MM.1S (cell line): ENCODE measurements at regions not wholly inside any gene's neighbourhood (a gene's known extent, or its start where the extent isn't known, plus 50 kb on each side); places are given as distances from the start of the nearest gene placed in this dataset.
"Not testable (repeated sequence)": the region's sequence is repeated elsewhere in the genome, so short reads cannot be mapped to it uniquely, and the experiment has no call there.

Experiments
- DNase-seq: peaks from one replicate; pipeline ENCODE4 v3.0.0-alpha.2; 2015
- H2AFZ ChIP-seq: fragments of 300-600 bp; sonication (generic); 2 replicates; pipeline ENCODE4 v1.6.0; 2016; ENCODE audit warnings: antibody characterized with exemption, low read length
- H3F3A ChIP-seq: fragments of 300-600 bp; sonication (generic); 2 replicates; pipeline ENCODE4 v1.6.1; 2016; ENCODE audit warnings: mild to moderate bottlenecking, antibody characterized with exemption, low read length, moderate library complexity, mixed read lengths; ENCODE audit not compliant: insufficient read depth
- H3K27ac ChIP-seq: fragments of 300-600 bp; sonication (generic); 2 replicates; pipeline ENCODE4 v1.5.1; 2016; ENCODE audit warnings: mild to moderate bottlenecking, low read length
- H3K27me3 ChIP-seq: fragments of 300-600 bp; sonication (generic); replicated peaks from 2 replicates; pipeline ENCODE4 v1.6.0; 2016; ENCODE audit warnings: low read length; ENCODE audit not compliant: insufficient read depth
- H3K36me3 ChIP-seq: fragments of 300-600 bp; sonication (generic); replicated peaks from 2 replicates; pipeline ENCODE4 v1.6.1; 2016; ENCODE audit warnings: mild to moderate bottlenecking, low read length, mixed read lengths; ENCODE audit not compliant: insufficient read depth
- H3K4me1 ChIP-seq: fragments of 300-600 bp; sonication (generic); 2 replicates; pipeline ENCODE4 v1.6.1; 2016; ENCODE audit warnings: low read length, mixed read lengths
- H3K4me2 ChIP-seq: fragments of 300-600 bp; sonication (generic); 2 replicates; pipeline ENCODE4 v1.6.0; 2016; ENCODE audit warnings: low read depth, low read length
- H3K4me3 ChIP-seq: fragments of 300-600 bp; sonication (generic); 2 replicates; pipeline ENCODE4 v1.5.1; 2016; ENCODE audit warnings: low read length, mixed read lengths
- H3K79me2 ChIP-seq: fragments of 300-600 bp; sonication (generic); 2 replicates; pipeline ENCODE4 v1.6.1; 2016; ENCODE audit warnings: mixed run types, low read length, mixed read lengths
- H3K9ac ChIP-seq: fragments of 300-600 bp; sonication (generic); 2 replicates; pipeline ENCODE4 v1.6.1; 2016; ENCODE audit warnings: low read length, mixed read lengths
- H3K9me2 ChIP-seq: fragments of 300-600 bp; sonication (generic); replicated peaks from 2 replicates; pipeline ENCODE4 v1.6.1; 2016; ENCODE audit warnings: mild to moderate bottlenecking, low read length, mixed read lengths; ENCODE audit not compliant: insufficient read depth
- H3K9me3 ChIP-seq: fragments of 300-600 bp; sonication (generic); replicated peaks from 2 replicates; pipeline ENCODE4 v1.6.1; 2016; ENCODE audit warnings: mild to moderate bottlenecking, low read length, mixed read lengths; ENCODE audit not compliant: insufficient read depth
- H4K20me1 ChIP-seq: fragments of 300-600 bp; sonication (generic); 2 replicates; pipeline ENCODE4 v1.6.1; 2016; ENCODE audit warnings: mild to moderate bottlenecking, low read length, moderate library complexity, mixed read lengths; ENCODE audit not compliant: insufficient read depth

DNA sequence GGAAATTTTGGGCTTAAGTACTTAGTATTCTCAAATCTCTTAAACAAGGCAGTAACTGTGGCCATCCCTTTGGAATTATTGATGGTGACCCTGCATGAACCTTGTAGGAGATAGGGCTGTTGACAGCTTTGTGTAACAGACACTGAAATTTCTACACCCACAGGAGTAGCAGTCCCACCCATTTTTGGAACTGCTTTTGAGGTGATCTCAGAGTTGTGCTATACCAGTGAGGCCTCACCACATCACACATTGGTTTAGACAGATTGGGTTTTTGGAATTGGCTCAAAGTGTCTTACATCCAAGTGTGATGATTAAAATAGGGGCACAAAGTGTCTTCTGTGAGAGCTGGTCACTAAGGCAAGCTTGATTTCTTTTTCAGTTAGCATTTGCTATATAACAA lies 105.6 kb upstream of the CRYM start:
- not testable (repeated sequence) for H3K9me3 ChIP-seq, H3K27ac ChIP-seq, H2AFZ ChIP-seq, H3K79me2 ChIP-seq, H3K9ac ChIP-seq, DNase-seq, H3K4me2 ChIP-seq, H3K4me1 ChIP-seq, H3K4me3 ChIP-seq, H3F3A ChIP-seq, H3K9me2 ChIP-seq, H4K20me1 ChIP-seq, H3K27me3 ChIP-seq, H3K36me3 ChIP-seq

DNA sequence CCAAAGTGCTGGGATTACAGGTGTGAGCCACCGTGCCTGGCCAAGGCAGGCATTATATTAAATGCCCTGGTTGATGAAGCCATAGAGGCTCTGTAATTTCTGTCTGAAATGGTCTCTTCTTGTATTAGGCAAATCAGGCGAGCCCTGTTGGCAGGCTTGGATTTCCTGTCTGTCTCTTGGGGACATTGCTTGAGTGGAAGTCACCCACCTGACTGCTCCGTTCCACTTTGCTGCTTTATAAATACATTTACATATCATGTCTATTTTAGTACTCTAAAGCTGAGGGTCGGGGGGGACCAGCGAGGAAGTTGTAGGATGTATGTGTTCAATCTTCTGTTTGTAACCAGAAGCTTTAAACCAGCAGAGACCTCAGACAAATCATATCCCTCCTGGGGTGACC lies 101.6 kb upstream of the CRYM start:
- H3K4me3 ChIP-seq, H4K20me1 ChIP-seq, H3K9ac ChIP-seq, H3K4me2 ChIP-seq, H3K4me1 ChIP-seq, DNase-seq, H3K27me3 ChIP-seq, H3F3A ChIP-seq, H3K79me2 ChIP-seq, H2AFZ ChIP-seq, H3K9me3 ChIP-seq, H3K27ac ChIP-seq, H3K36me3 ChIP-seq, H3K9me2 ChIP-seq: not testable (repeated sequence)

DNA sequence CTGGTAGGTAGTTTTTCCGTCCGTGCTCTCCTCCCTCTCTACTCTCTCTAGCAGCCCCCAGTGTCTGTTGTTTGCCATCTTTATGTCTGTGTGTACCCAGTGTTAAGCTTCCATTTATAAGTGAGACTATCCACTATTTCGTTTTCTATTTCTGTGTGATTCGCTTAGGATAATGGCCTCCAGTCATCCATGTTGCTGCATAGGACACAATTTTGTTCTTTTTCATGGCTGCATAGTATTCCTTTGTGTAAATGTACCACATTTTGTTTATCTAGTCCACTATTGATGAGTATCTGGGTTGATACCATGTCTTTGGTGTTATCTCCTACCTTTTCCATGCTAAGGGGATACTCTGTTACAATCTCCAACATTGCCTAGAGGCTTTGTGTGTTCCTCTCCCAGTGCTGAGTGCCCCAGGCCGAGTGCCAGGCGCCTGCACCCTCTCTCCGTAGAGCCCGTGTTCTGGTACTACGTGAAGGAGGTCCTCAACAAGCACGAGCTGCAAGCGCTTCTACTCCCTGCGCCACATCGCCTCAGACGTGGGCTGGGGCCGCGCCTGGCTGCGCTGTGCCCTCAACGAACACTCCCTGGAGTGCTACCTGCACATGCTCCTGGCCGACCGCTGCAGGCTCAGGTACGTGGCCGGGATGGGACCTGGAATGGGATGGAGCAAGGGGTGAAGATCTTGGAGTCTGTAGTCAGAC lies 98.3 kb upstream of the CRYM start:
- H3K79me2 ChIP-seq, H3K36me3 ChIP-seq, H3K4me1 ChIP-seq, DNase-seq, H3F3A ChIP-seq, H4K20me1 ChIP-seq, H2AFZ ChIP-seq, H3K27ac ChIP-seq, H3K27me3 ChIP-seq, H3K9me3 ChIP-seq, H3K4me2 ChIP-seq, H3K9ac ChIP-seq, H3K4me3 ChIP-seq, H3K9me2 ChIP-seq: not testable (repeated sequence)

DNA sequence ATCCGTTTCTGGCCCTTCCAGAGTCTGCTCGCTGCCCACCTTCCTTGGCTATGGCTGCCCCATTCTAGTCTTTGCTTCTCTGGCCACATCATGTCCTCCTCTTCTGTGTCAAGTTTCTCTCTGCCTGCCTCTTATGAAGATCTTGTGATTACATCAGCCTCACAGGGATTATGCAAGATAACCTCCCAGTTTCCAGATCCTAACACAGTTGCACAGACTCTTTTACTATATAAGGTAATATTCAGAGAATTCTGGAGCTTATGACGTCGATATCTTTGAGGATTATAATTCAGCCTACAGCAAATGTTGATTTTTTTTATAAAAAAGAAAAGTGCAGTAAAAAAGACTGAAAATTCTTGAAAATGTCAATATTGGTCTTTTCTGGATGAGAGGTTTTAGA lies 97.2 kb upstream of the CRYM start:
- not testable (repeated sequence) for H3K9ac ChIP-seq, H3K9me2 ChIP-seq, H3K4me3 ChIP-seq, DNase-seq, H3K4me2 ChIP-seq, H3K36me3 ChIP-seq, H3F3A ChIP-seq, H4K20me1 ChIP-seq, H3K4me1 ChIP-seq, H3K79me2 ChIP-seq, H3K9me3 ChIP-seq, H2AFZ ChIP-seq, H3K27ac ChIP-seq, H3K27me3 ChIP-seq

DNA sequence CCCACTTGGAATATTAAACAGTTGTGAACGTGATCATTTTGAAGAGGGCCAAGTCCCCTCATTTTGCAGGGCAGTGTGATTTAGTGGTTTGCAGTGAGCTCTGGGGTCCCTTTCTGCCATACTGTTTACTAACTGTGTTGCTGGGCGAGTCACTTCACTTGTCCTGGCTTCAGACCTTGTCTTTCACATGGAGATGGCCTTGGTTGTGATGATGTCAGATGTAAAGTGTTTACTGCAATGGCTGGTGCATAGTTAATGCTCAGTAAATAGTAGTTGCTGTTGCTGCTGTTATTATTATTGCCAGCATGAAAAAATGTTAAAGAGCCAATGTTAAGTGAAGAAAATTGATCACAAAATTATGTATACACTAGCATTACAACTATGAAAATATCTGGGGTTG lies 95.4 kb upstream of the CRYM start:
- not testable (repeated sequence) for H3K79me2 ChIP-seq, H3K9ac ChIP-seq, H3F3A ChIP-seq, H4K20me1 ChIP-seq, H3K4me2 ChIP-seq, H3K27me3 ChIP-seq, H2AFZ ChIP-seq, H3K9me3 ChIP-seq, DNase-seq, H3K27ac ChIP-seq, H3K36me3 ChIP-seq, H3K4me1 ChIP-seq, H3K9me2 ChIP-seq, H3K4me3 ChIP-seq

DNA sequence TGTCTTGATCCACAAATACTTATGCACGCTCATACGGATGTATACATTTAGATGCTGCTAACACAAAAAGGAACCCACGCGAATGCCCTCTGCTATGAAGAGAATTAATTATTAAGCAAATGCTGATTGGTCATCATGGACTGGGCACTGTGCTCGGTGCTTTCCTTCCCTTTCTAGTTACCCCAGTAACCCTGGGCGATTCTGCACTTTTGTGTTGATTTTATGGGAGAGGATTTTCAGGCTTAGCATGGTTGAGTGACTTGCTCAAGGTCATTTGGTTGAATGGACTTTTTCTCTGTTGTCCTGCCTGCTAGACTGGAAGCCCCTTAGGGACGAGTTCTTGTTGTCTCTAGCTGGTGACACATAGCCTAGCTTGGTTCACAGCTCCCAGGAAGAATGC lies 94.8 kb upstream of the CRYM start:
- H3K4me2 ChIP-seq, H3K27me3 ChIP-seq, H3K9me3 ChIP-seq, H3K79me2 ChIP-seq, H3K36me3 ChIP-seq, H3K4me3 ChIP-seq, H3K27ac ChIP-seq, DNase-seq, H2AFZ ChIP-seq, H3K4me1 ChIP-seq, H3K9ac ChIP-seq, H4K20me1 ChIP-seq, H3K9me2 ChIP-seq, H3F3A ChIP-seq: not testable (repeated sequence)

DNA sequence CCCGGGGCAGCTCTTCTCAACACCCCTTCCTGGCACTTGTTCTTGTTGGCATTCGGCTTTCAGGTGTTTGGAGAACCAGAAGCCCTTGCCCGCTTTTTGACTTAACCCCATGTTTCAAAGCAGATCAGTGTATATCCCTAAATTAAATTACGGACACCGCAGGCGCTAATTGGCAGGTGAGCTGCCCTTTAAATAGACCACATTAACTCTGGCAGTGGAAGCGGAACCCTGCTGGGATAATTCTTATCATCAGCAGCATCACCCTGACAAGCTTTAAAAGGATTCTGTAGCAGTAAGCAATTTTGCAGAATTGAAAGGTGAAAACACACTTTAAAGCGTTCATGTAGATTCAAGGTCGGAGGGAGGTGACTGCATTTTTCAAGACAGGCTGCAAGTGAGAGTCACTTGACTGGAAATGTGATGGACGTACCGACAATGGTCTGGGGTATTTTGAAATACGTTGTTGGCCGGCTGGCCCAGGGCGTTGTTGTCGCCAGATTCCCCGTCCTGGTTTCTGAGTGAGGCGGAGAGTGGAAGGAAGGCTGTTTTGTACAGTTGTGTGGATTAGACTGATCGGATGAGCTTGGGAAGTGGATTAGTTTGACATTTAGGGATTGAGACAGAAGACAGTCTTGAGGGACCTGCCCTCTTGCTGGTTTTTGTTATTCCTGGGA lies 94.2 kb upstream of the CRYM start:
- not testable (repeated sequence) for DNase-seq

DNA sequence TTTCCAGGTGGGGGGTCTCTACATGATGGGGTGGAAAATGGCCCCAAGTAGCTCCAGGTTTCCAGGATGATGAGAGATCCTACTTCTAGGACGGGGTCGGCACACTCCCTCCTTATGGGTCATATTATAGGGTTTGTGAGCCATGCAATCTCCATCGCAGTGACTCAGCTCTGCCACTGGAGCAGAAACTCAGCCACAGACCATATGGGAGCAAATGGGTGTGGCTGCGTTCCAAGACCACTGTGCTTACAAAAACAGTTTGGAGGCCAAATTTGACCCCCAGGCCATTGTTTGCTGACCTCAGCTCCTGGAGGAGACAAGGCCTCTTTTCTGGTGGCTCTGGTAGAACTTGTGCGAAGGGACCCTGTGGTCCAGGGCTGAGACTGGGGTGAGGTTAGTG lies 92.7 kb upstream of the CRYM start:
- not testable (repeated sequence) for H2AFZ ChIP-seq, H3F3A ChIP-seq, H3K9ac ChIP-seq, H3K4me3 ChIP-seq, H4K20me1 ChIP-seq, H3K36me3 ChIP-seq, DNase-seq, H3K4me1 ChIP-seq, H3K9me3 ChIP-seq, H3K79me2 ChIP-seq, H3K27me3 ChIP-seq, H3K27ac ChIP-seq, H3K4me2 ChIP-seq, H3K9me2 ChIP-seq

More for the DNA sequence above, 94.2 kb upstream of the CRYM start:
- not testable (repeated sequence) for H3K4me2 ChIP-seq, H3K27ac ChIP-seq, H3K27me3 ChIP-seq, H3K36me3 ChIP-seq, H3K79me2 ChIP-seq, H3K9me2 ChIP-seq, H3F3A ChIP-seq, H3K4me1 ChIP-seq, H3K4me3 ChIP-seq, H3K9me3 ChIP-seq, H2AFZ ChIP-seq, H4K20me1 ChIP-seq, H3K9ac ChIP-seq
